RKO (cell line): ENCODE measurements at regions not wholly inside any gene's neighbourhood (a gene's known extent, or its start where the extent isn't known, plus 50 kb on each side); places are given as distances from the start of the nearest gene placed in this dataset.
"Not testable (repeated sequence)": the region's sequence is repeated elsewhere in the genome, so short reads cannot be mapped to it uniquely, and the experiment has no call there.

Source experiments
- DNase-seq: peaks from one replicate; pipeline ENCODE4 v3.0.0-alpha.2; 2016; ENCODE audit warnings: low spot score

DNA sequence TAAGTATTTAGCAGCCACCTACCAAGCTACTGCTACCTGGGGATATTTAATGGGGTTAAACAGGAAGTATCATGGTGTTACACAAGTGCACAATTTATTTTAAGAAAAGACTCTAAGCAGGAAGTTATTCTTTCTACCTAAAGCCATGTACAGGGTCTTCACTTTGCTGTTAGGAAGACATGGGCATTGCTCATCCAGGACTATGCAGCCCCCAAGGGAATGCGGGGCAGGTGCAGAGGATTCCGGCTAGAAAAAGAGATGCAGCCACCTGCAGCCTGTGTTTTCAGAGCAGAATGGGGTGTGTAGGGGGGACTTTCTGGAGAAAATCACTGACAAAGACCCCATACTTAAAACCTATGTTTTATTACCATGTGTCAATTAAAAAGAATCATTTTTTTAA is 399.1 kb upstream of the NOX3 start:
- DNase-seq: no peak

DNA sequence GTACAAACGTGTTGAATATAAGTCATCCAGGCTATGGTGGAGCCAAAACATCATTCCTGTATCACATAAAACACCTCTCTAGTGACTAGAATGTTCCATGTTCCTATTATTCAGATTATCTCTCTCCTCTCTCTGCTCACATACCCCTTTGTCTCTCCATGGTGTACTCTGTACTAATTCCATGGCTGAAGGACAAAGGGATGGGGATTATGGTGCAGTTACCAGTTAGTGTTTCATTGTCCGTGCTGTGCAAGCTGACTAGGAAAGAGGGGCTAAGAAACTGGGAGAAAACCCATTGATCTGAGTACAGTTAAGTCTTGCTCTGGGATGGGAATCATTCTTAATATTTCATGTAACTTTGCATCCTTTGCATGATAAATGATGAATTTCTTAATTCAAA is 397.4 kb upstream of the NOX3 start:
- no peak for DNase-seq

- peak; percentile 27 for DNase-seq
Observed at GRCh38 chr6:155850408-155850841, 394.8 kb upstream of the NOX3 start.

GRCh38 chr6:155847711-155848110 is 392.1 kb upstream of the NOX3 start:
- no peak for DNase-seq

DNA sequence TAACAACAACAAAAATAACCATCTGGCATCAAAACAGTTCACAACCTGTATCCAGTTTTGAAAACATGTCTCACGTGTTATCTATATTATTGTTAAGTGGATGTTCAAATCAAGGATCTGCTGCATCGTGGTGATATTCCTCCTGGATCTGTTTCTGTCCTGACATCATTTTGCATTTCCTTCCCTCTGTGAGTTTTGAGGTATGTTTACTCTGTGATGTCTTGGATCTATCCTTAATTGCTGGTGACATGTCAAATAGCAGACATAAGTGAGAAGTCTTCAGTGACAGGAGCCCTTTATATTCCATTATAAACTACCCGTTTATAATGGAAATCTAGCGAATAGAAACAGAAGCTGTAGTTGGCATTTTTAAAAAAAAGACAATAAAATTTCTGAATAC is 381.8 kb upstream of the NOX3 start:
- no peak for DNase-seq

GRCh38 chr6:155832596-155832995 is 377.0 kb upstream of the NOX3 start:
- DNase-seq: peak; percentile 17

GRCh38 chr6:155830531-155830930 is 374.9 kb upstream of the NOX3 start:
- DNase-seq: no peak

DNA sequence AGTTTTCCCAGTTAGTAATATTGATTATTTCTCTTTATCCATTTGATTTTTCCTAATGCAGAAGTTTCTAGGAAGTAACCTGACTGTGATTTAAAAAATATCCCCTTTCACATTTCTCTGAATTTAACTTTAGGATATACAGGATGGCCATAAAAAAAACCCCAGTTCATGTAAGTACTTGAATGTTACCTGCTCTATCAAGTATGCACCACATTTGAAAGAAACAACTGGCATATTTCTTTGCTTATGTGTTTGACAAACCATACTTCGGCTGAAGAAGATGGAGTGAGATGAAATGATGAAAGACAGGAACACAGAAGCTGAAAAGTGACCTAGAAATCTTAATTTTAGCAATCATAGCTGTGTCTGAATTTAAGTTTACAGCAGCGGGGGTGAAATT is 374.0 kb upstream of the NOX3 start:
- DNase-seq: no peak

DNA sequence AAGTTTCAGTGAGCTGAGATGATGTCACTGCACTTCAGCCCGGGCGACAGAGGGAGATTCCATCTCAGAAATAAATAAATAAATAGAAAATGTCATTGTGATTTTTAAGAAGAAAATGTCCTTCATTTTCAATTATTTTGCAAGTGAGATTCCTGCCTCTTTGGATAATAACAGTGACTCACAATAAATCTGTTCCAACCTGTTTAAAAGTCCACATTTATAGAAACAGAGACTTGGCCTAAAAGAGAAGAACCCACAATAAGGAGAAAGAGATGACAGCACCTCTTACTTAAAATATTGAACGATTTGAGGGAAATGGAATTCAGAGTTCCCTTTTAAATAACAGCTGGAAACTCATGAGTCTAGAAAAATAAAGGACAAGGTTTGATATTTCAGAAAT is 373.4 kb upstream of the NOX3 start:
- no peak for DNase-seq

DNA sequence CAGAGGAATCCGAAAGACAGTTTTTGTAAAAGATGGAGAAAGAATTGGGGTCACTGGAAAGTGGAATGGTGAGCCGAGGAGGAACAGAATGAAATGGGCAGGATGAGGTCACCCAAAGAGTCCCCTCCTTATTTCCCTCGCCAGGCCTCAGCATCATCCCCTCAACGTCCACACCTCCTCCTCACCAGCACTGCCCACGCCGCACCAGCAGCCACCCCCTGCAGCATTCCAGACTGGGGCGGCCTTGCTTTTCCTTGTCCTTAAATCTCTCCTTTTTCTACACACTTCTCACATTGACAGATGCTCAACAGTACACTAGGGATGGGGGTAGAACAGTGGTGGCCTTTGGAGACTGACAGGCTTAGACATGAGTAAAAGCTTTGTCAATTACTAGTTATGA is 363.1 kb upstream of the NOX3 start:
- DNase-seq: no peak

- no peak for DNase-seq
Observed at GRCh38 chr6:155813548-155813947, 357.9 kb upstream of the NOX3 start.

- DNase-seq: no peak
Observed at GRCh38 chr6:155807243-155807642, 351.6 kb upstream of the NOX3 start.

DNA sequence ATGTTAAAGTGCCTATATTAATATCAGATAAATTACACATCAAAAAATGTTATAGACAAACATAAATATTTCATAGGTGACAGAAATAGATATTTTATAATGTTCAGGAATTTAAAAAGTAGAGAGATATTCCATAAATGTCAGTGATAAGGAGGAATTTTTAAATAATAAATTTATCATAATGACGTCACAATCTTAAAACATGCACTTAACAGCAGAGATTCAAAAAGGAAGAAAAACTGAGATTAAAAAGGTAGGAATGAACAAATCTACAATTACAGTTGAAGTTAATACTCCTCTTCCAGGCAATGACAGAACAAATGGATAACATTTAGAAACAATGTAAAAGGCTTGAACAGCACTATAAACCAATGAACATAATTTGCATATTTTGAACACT is 345.4 kb upstream of the NOX3 start:
- no peak for DNase-seq

- not testable (repeated sequence) for DNase-seq
Observed at GRCh38 chr6:155798876-155799275, 343.2 kb upstream of the NOX3 start.

GRCh38 chr6:155795173-155795796 is 339.6 kb upstream of the NOX3 start:
- no peak for DNase-seq

DNA sequence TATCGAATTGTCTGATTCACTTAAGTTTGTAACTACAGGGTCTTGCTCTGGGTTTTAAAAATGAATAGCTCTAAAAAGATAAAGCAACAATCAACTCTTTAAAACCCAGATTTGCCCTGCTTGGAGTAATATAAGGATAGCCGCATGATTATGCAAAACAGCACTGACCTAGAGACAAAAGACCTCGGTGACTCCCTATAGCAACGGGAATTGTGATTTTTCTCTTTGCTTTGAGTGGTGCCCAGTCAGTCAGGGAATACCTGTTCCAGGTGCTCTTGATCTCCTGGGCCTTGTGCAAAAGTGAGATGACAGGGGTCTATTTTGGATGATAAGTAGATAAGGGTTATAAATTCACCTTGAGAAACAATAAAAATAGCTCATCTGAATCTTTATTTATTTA is 336.3 kb upstream of the NOX3 start:
- no peak for DNase-seq

- DNase-seq: no peak
Observed at GRCh38 chr6:155791186-155791585, 335.5 kb upstream of the NOX3 start.

DNA sequence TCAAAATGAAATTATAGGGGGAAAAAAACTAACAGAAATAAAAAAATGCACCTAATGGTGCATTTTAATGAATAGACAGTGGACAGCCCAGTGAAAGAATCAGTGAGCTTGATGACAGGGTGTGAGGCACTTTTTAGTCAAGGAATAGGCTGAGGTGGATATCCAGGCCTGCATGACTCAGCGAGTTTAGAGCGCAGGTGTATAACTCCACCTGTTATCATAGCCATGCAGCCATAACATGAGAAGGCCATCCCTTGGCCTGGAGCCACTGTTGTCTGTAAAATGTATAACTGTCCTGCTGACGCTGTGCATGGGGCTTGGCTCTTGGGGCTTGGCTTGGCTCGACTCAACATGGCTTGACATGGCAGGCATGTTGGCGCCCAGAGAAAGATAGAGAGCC is 331.5 kb upstream of the NOX3 start:
- no peak for DNase-seq

GRCh38 chr6:155786528-155786927 is 330.9 kb upstream of the NOX3 start:
- DNase-seq: no peak

DNA sequence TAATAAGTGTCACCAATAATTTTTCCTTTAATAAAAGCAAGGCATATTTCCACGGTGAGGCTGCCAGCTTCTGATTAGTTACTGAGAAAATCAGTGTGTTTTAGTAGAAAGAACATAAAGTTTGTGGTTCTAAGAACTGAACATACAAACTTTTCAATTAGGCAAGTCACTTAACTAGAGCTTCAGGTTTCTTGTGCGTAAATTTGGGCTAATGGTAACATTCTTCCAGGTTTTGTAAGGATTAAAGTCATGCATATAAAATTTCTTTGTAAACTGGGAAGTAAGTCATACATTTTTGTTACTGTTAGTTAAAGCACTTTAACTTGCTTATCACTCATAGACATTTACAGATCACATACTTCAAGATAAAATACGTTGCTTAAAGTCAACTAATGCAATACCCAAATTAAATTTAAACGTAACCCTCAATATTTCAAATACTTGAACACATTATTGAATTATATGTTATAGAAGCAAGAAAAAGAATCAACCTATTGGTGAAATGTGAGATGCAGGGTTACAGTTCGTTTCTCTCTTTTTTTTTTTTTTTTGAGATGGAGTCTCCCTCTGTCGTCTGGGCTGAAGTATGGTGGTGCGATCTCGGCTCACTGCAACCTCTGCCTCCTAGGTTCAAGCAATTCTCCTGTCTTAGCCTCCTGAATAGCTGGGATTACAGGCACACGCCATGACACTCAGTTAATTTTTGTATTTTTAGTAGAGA is 327.3 kb upstream of the NOX3 start:
- DNase-seq: no peak

DNA sequence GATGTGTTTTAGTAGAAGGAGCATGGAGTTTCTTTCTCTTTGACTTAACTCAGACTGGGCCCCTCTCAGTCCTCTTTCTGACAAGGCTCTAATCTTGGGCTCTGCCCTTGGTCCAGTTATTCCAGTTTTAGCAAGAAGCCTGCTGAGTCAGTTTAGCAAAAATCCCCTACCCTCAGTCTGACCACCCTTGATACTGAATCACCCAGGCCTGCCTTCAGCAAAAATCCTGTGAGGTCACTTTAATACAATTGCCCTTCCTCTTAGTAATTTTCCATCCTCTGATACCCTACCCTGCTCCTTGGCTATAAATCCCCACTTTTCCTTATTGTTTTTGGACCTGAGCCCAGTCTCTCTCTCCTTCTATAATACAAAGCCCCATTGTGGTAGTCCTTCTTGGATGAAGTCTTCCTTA is 326.7 kb upstream of the NOX3 start:
- DNase-seq: no peak

DNA sequence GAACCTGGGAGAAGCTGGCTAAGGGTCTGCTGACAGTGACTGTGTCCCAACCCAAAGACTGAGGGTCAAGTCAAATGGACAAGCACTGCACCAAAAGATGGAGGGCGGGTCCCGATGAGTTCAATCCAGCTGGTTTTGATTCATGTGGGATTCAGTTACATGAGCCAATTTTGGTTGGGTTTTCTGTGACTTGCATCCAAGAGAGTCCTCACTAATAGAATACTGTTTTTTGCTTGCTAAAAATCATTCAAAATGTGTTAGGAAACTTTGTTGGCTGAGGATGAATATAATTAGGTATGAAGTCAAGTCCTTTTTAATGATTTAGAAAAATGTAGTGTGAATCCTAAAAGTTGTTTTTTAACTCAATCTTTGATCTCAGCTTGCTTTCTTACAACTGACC is 323.8 kb upstream of the NOX3 start:
- DNase-seq: no peak

DNA sequence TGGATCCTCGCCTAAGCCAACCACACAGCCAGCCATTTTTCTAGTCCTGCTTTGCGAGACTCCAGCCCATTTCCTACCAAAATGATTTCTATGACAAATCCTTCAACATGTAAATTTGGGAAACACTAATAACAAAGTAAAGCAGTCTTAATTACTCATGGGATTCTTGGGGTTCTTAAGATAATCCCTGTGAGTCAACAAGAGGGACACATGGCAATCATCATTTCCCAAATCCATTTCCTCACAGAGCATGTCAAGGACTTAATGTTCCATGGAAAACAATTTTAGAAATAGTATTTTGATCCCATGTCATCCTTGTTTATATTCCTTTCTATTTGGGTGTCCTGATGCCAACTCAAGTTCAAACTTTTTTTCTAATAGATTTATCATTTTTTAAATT is 322.7 kb upstream of the NOX3 start:
- peak; percentile 0 for DNase-seq

- no peak for DNase-seq
Observed at GRCh38 chr6:155771822-155772221, 316.2 kb upstream of the NOX3 start.
